GM21723 (cell line): ENCODE measurements at regions not wholly inside any gene's neighbourhood (a gene's known extent, or its start where the extent isn't known, plus 50 kb on each side); places are given as distances from the start of the nearest gene placed in this dataset.
A peak's percentile ranks its signal among the peaks of the same experiment; 100 is the strongest.

Experiments
- ATAC-seq: cut with Tn5 transposase; IDR thresholded peaks from one replicate; pipeline ENCODE4 v1.9.1; 2021; ENCODE audit warnings: mild to moderate bottlenecking, moderate library complexity; ENCODE audit not compliant: unreplicated experiment

DNA sequence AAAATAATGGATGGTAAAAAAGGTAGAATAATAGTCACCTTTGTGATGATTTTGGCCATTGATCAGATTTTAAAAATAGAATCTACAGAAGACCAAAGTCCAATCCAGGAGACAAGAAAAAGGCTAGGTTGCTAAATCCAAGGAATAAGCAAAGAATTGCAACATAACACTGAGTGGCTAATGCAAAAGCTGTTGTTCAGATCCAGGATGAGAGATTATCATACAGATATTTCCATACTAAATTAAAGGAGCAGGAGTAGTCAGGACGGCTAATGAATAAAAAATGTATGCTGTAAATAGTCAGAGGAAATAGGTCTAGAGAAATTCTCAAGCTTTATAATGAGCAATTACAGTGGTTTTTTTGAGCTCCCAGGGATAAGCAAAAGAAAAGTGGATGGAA, 745.9 kb upstream of the ACVR2A start:
- ATAC-seq, result no peak

DNA sequence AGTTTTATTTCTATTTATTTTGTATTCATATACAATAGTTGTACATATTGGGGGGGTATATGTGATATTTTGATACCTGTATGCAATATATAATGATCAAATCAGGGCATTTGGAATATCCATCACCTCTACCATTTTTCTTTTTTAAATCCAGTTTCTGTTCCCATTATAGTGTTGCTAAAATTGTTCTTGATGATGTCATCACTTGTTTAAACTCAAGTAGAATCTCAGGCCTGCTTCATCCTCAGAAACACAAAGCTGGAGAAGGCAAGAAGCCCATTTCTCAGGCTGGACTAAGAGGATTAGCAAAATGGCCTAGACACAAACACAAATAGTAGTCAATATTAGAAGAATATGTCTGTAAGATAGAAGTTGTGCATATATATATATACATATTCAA, 747.1 kb upstream of the ACVR2A start:
- ATAC-seq, result no peak

DNA sequence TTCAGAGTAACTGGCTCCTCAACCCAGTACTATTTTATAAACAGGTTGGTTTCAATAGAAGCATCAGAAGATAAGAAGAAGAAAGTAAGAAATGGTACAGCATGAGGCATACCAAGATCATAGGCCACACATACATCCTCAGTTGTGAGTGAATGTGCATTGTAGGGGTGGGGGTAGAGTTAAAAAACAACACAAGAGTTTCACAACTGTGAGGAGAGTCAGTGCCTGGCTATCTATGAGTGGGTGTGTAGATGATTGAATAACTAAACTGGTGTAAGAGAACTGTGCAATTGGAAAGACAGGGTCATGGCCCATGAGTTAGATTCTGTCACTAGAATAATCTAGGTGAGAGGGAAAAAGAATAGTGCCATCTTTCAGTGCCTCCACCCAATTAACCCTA, 748.2 kb upstream of the ACVR2A start:
- ATAC-seq, result no peak

DNA sequence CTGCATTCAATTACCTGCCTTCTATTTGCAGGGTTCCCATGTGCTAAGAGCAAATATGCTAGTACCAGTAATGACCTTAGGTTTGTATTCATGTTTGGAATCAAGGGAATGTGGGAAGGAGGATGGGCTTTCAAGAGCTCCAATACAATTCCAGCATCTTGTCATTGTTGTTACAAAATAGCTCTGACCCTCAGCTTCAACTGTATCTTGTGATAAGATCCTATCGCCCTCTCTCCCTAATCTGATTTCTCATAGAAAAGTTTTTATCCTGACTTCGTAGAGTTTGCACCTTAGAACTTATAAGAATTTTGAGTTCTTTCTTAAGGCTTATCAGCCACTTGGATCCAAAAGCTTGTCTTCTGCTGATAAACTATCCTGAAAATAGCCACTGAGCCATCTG, 749.5 kb upstream of the ACVR2A start:
- ATAC-seq, result no peak

- no peak for ATAC-seq
Measured at GRCh38 chr2:147094077-147094476, 750.8 kb upstream of the ACVR2A start.

DNA sequence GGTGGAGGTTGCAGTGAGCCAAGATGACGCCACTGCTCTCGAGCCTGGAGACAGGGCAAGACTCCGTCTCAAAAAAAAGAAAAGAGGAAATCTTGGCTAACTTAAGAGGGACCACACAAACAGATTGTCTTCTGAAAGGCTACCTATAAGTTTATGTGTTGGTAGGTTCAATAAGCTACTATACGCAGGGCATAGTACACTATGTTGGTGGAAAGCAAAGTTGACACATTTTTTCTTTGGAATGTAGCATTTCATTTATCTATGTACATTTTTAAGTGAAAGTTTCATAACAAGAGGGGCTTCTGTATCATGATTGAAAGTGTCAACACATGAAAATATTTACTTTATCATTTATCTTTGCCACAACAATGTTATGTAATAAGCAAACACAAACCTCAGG, 752.6 kb upstream of the ACVR2A start:
- ATAC-seq, result no peak

GRCh38 chr2:147091448-147091847, 753.4 kb upstream of the ACVR2A start:
- ATAC-seq, result no peak

DNA sequence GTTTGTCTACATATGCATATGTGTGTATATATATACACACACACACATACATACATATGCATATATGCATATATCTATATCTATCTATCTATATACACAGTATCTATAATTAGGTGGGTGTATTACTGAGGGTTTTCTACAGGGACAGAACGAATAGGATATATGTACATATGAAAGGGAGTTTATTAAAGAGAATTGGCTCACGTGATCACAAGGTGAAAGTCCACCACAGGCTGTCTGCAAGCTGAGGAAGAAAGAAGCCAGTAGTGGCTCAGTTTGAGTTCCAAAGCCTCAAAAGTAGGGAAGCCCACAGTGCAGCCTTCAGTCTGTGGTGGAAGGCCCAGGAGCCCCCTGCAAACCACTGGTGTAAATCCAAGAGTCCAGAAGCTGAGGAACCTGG, 756.0 kb upstream of the ACVR2A start:
- ATAC-seq, result no peak

GRCh38 chr2:147086715-147087114, 758.1 kb upstream of the ACVR2A start:
- no peak for ATAC-seq

DNA sequence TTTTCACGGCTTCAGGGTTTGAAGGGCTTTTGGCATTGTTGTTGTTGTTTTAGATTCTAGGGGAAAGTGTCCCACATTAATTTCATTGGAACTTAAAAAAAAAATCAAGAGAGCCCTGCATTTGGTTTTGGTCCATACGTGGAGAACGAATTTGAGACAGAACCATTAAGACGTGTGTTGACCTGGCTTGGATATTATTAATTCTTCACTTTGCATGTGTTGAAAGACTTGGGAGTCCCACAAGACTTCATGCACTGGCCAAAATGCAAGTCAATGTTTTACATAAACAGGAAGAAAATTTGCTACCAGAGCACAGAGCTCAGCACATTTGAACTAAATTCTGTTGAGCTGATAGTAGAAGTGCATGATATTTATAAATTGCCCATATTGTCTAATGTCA, 761.2 kb upstream of the ACVR2A start:
- ATAC-seq, result no peak

DNA sequence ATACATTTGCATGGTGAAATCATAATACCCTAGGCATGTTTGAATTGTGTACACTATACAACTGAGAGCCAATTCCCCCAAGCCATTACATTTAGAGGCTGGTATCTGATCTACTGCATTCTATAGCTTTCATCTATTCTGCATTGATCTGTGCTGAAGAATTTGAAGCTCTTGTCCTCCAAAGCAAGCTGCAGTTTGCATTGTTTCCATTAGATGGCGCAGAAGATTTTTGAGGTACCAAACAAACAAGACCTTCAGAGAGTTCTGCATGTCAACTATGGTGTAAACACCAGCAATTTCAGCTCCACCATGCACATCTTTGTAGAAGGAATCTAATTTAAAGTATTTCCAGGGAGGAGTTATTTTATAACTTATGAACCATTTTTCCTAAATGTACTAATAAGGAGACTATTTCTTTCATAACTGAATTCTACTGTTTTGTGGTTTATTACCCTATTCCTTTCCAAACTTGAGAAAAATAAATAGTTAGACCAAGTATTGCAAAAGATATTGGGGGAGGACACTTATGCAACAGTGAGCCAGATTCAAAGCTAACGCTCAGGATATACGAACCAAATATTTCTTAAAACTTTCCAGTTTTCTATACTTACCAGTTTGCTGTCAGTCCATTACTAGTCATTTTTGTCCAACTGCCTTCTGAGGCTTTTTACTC, 761.8 kb upstream of the ACVR2A start:
- ATAC-seq, result peak; percentile 93

- ATAC-seq, result no peak
Measured at GRCh38 chr2:147081831-147082230, 763.0 kb upstream of the ACVR2A start.

- no peak for ATAC-seq
Measured at GRCh38 chr2:147076634-147077033, 768.2 kb upstream of the ACVR2A start.

DNA sequence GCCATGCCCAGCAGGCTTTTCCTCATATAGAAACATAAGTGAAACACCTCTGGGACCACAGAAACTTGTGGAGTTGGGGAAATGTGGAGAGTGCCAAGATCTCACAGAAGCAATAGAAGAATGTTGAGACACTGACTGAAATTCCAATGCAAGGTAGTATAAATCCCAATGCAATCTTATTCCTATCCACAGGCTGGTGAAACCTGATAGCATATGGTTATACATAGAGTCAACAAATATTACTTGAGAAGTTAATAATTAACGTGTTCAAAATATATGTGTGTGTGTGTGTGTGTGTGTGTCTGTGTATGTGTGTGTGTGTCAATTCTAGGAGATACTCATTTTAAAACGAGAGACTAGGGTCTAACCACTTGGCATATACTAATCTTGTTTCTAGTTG, 776.8 kb upstream of the ACVR2A start:
- ATAC-seq, result no peak

- ATAC-seq, result no peak
Measured at GRCh38 chr2:147067136-147067535, 777.7 kb upstream of the ACVR2A start.

DNA sequence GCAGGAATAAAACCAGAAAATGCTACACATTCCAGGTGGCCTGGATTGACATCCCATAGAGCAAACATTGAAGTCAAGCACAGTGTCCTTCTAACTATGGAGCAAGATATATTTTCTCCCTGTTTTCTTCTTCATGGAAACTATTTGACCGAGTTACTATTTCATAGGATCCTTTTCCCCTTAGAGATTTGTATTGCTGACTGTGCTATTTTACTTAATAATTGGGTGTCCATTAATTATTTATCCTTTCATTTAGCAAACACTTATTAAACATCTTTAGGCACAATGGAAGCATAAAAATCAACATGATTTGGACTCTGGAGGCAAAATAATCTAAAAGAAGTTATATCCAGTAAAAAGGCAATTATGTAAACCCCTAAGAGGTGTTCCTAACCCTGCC, 782.8 kb upstream of the ACVR2A start:
- no peak for ATAC-seq

DNA sequence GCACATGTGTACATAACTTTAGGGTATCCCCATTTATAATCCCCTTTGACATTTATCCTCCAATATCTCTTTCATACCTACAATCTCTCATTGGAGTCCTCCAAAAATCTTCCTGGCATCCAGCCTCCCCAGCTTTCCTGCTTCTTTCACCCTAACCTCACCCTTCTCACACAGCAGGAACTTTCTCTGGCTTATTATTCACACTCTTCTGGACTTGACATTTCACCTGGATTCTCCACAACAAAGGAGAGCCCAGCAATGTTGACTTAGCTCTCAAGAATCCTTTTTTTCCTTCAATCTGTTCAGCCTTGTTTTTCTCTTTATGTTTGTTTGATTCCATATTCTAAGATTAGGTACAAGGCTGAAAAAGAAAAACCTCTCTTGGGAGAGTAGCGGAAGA, 783.6 kb upstream of the ACVR2A start:
- no peak for ATAC-seq

- ATAC-seq, result no peak
Measured at GRCh38 chr2:147057892-147058490, 786.8 kb upstream of the ACVR2A start.

- ATAC-seq, result no peak
Measured at GRCh38 chr2:147051814-147052213, 793.0 kb upstream of the ACVR2A start.

GRCh38 chr2:147051248-147051647, 793.6 kb upstream of the ACVR2A start:
- no peak for ATAC-seq

- no peak for ATAC-seq
Measured at GRCh38 chr2:147049957-147050356, 794.9 kb upstream of the ACVR2A start.

DNA sequence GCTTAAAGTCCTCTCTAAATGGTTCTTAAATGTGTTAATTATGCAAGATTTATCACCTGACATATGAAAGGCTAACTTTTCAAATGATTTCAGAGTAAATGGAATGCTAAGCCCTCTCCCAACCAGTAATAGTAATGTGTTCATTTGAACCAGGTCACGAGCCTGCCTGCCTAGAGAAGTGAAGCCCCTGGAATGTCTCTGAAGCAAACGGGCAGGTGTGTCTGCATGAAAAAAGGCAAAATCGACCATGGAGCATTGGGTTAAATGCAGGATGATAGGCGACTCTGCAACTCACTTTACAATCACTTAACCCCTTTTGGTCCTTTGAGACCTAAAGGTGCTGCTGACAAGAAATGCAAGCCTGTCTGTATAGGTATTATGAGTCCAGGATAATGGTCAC, 798.4 kb upstream of the ACVR2A start:
- no peak for ATAC-seq

DNA sequence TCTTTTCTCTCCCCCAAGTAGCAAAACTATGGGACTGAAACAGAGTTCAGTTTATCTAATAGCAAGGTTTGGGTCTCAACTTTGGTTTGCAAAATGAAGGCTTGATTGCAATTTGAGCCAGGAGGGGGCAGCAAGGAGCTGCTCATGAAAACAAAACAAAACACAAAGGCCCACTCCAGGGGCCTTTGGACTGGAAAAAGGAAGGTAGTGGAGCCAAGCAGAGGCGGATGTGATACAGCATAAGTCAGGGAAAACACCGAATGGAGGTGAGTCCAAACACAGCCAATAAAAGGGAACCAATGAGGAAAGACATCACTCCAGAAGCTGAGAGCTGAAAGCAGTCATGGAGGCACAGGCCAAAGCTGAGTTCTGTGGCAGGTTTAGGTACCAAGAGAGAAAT, 799.7 kb upstream of the ACVR2A start:
- ATAC-seq, result no peak
